Esophagus muscularis mucosa (tissue), 4 donors: ENCODE measurements at regions not wholly inside any gene's neighbourhood (a gene's known extent, or its start where the extent isn't known, plus 50 kb on each side); places are given as distances from the start of the nearest gene placed in this dataset.

Source experiments
- DNase-seq: peaks from one replicate; pipeline ENCODE4 v3.0.0-alpha.2; 2017; ENCODE audit errors: extremely low spot score
- H3K27ac ChIP-seq, 4 donors: fragments of 200-600 bp; sonication (generic); replicated peaks in 1 of 4; 1 replicate in 3 of 4; 2 replicates in 1 of 4; pipeline ENCODE4 v1.5.1; 2016 to 2019; ENCODE audit warnings: mild to moderate bottlenecking in 1 of 4
- H3K27me3 ChIP-seq, 4 donors: fragments of 200-600 bp; sonication (generic); one replicate each; pipeline versions ENCODE4 v1.5.1 to v1.6.0; 2016 to 2019
- H3K36me3 ChIP-seq, 4 donors: fragments of 200-600 bp; sonication (generic); one replicate each; pipeline ENCODE4 v1.5.1; 2016 to 2019
- H3K4me1 ChIP-seq, 4 donors: fragments of 200-600 bp; sonication (generic); one replicate each; pipeline ENCODE4 v1.5.1; 2016 to 2019
- H3K4me3 ChIP-seq, 4 donors: fragments of 200-600 bp; sonication (generic); 1 replicate in 2 of 4; 2 replicates in 2 of 4; pipeline ENCODE4 v1.5.1; 2016 to 2019; ENCODE audit warnings: mild to moderate bottlenecking in 4 of 4, moderate library complexity in 1 of 4
- H3K9me3 ChIP-seq, 4 donors: fragments of 200-600 bp; sonication (generic); 1 replicate in 3 of 4; 2 replicates in 1 of 4; pipeline ENCODE4 v1.5.1; 2016 to 2019
- EP300 ChIP-seq: sonication (generic); formaldehyde crosslinking; IDR thresholded peaks from one replicate; pipeline ENCODE4 v1.6.1; 2017; ENCODE audit warnings: antibody characterized with exemption
- POLR2A ChIP-seq: fragments of 450-650 bp; IDR thresholded peaks from one replicate; pipeline ENCODE4 v1.6.1; 2017; ENCODE audit warnings: antibody characterized with exemption, moderate library complexity, mild to moderate bottlenecking, low read depth
- POLR2AphosphoS5 ChIP-seq, 2 donors: sonication (generic); formaldehyde crosslinking; IDR thresholded peaks; one replicate each; pipeline ENCODE4 v1.6.1; 2017; ENCODE audit warnings: antibody characterized with exemption in 2 of 2
- WGBS: methylation state at CpG from one replicate; pipeline ENCODE4 v1.1.5; 2018; 5-methylcytosine and 5-hydroxymethylcytosine counted together
- intact Hi-C: fragments of 100-400 bp; cut with DNase I; formaldehyde crosslinking; loops from one replicate; pipeline ENCODE4 v1.15.1; 2023
- TF ChIP-seq, protein P1 (sequence below), 3 experiments: fragments of 200-600 bp in 2 of 3; fragments of 450-650 bp in 1 of 3; sonication (generic) in 2 of 3; IDR thresholded peaks; one replicate each; pipeline ENCODE4 v1.5.1; 2017 to 2019; ENCODE audit warnings: antibody characterized with exemption in 3 of 3, mild to moderate bottlenecking in 2 of 3, moderate library complexity in 1 of 3

DNA sequence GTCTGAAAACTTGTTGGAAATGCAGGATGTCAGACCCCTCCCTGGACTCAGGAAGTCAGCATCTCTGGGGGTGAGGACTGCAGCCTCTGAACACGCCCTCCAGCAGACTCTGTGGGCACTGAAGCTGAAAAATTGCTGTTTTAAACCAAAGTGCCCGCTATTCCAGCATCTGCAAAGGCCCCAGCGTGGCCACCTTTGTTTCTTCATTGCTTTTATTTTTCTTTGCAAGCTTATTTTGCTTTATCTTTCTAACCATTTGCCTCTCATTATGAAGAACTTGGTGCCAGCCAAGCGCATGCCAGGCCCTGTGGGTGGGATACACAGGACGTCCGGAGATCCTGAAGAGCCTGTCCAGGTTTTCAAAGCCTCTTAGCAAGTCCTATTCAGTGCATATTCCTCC is 203.9 kb upstream of the CST7 start:
- WGBS: 85% methylated on average over 6 of the region's 6 CpGs
- no peak for DNase-seq

DNA sequence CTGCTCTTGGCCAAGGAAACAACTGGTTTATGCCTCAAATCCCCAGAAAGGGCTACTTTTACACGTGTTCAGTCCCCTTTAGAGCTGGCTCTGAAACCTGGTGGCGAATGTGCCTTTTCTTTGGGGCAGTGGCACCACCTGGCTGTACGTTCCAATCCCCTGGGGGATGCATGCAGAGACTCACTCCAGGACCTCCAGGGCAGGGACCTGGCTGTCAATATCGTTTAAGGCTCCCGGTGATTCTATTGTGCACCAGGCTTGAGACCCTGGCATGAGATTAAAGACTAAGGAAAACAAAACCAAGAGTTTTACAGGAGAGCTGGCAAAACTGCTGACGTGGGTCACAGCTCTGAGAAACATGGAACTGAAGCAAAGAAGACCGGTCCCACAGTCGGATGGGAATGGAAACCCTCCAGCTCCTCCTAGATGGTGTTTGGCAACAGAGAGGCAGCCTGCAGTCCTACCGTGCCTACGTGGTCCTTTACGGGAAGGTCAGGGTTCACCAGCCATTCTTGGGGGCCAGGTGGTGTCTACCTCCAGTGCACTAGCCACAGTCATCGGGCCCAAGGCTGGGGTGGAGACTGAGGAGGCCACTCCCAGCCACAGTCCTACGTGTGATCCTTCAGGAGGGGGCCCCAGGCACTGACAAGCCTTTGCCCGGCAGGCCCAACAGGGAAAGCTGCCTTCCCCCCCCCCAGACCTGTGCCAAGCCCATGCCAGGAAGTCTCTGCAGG is 203.3 kb upstream of the CST7 start:
- Histone ChIP-seq H3K27ac (no peak overlapping the region), H3K4me1 (no peaks in the 10 kb centered on the region), H3K36me3 (no peaks in the 10 kb centered on the region), H3K27me3 (no peaks in the 10 kb centered on the region), H3K4me3 (no peak overlapping the region), H3K9me3 (no peaks in the 10 kb centered on the region)
- WGBS: 90% methylated on average over 14 of the region's 14 CpGs
- intact Hi-C loops: no loop called here
- no peak for DNase-seq
- TF ChIP-seq POLR2AphosphoS5 (IDR thresholded peaks at IDR 0.05) (no peak), POLR2A (no peak), EP300 (no peak)
- TF ChIP-seq, protein P1, sequence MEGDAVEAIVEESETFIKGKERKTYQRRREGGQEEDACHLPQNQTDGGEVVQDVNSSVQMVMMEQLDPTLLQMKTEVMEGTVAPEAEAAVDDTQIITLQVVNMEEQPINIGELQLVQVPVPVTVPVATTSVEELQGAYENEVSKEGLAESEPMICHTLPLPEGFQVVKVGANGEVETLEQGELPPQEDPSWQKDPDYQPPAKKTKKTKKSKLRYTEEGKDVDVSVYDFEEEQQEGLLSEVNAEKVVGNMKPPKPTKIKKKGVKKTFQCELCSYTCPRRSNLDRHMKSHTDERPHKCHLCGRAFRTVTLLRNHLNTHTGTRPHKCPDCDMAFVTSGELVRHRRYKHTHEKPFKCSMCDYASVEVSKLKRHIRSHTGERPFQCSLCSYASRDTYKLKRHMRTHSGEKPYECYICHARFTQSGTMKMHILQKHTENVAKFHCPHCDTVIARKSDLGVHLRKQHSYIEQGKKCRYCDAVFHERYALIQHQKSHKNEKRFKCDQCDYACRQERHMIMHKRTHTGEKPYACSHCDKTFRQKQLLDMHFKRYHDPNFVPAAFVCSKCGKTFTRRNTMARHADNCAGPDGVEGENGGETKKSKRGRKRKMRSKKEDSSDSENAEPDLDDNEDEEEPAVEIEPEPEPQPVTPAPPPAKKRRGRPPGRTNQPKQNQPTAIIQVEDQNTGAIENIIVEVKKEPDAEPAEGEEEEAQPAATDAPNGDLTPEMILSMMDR (IDR thresholded peaks at IDR 0.05): no peak

More for the DNA sequence above, 203.9 kb upstream of the CST7 start:
- intact Hi-C loops: no loop called here
- H3K27ac ChIP-seq: no peak overlapping the region
- no peak overlapping the region for H3K4me3 ChIP-seq
- TF ChIP-seq POLR2AphosphoS5 (IDR thresholded peaks at IDR 0.05): no peak
- TF ChIP-seq, protein P1 (IDR thresholded peaks at IDR 0.05): no peak
- no peak for TF ChIP-seq EP300
- no peaks in the 10 kb centered on the region for H3K36me3 ChIP-seq
- no peaks in the 10 kb centered on the region for H3K4me1 ChIP-seq
- H3K27me3 ChIP-seq: no peaks in the 10 kb centered on the region
- no peaks in the 10 kb centered on the region for H3K9me3 ChIP-seq

DNA sequence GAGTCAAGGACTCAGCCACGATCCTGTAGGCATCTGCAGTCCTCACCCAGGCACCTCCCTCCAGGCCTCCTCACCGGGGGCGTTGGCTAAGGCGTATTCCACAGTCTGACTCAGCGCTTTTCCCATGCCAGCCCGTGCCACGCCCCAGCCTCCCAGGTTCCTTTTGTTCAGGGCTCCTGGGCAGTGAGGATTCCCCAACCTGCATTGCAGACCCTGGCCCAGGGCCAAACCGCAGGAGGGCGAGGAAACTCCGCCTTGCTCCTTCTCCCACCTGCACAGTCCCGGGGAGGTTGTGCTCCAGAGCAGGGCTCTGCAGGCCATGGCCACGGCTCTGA is 202.8 kb upstream of the CST7 start:
- H3K36me3 ChIP-seq: no peaks in the 10 kb centered on the region
- TF ChIP-seq, protein P1 (IDR thresholded peaks at IDR 0.05): no peak
- TF ChIP-seq POLR2AphosphoS5 (IDR thresholded peaks at IDR 0.05) (no peak), POLR2A (no peak), EP300 (no peak)
- WGBS: 81% methylated on average over 11 of the region's 12 CpGs
- no peaks in the 10 kb centered on the region for H3K9me3 ChIP-seq
- DNase-seq: no peak
- H3K27me3 ChIP-seq: no peaks in the 10 kb centered on the region
- no peak overlapping the region for H3K27ac ChIP-seq
- H3K4me1 ChIP-seq: no peaks in the 10 kb centered on the region
- intact Hi-C loops: no loop called here
- H3K4me3 ChIP-seq: no peak overlapping the region

DNA sequence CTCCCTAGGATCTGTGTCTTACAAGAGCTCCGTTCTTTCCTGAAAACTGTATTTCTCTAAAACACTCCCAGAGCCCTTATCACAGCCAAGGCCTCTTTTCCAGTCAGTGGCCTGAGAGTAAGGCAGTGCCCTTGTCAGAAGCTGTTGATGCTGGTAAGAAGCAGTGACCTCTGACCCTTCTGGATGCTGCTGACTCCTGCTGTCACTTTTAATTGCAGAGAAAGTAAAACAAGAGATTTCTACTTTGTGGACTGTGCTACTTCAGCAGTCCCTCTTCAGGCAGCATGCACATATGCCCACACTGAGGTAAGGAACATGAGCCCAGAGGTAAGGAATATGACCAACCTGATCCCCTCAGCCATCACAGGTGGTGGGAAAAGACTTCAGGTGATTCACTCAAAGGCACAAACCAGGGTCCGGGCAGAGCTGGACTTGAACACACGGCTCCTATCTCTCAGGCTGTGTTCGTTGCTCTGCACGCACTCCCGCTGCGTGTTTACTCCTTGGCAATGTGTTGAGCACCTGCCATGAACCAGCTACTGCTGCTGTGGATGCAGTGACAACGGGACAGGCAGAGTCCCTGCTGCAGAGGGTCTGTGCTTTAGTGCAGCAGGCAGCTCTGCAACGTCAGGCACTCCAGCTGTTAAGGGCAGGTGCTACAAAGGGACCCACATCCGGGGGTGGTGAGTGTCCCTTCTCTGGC is 201.9 kb upstream of the CST7 start:
- intact Hi-C loops: no loop called here
- H3K4me3 ChIP-seq: no peak overlapping the region
- no peaks in the 10 kb centered on the region for H3K9me3 ChIP-seq
- DNase-seq: no peak
- no peak overlapping the region for H3K27ac ChIP-seq
- TF ChIP-seq, protein P1 (IDR thresholded peaks at IDR 0.05): no peak
- TF ChIP-seq POLR2AphosphoS5 (IDR thresholded peaks at IDR 0.05) (no peak), POLR2A (no peak), EP300 (no peak)
- no peaks in the 10 kb centered on the region for H3K4me1 ChIP-seq
- 88% methylated on average over 9 of the region's 10 CpGs for WGBS
- no peaks in the 10 kb centered on the region for H3K36me3 ChIP-seq
- no peaks in the 10 kb centered on the region for H3K27me3 ChIP-seq
